Endothelial cell of umbilical vein (primary cell): ENCODE measurements at regions not wholly inside any gene's neighbourhood (a gene's known extent, or its start where the extent isn't known, plus 50 kb on each side); places are given as distances from the start of the nearest gene placed in this dataset.

Source experiments
- BruUV-seq: library from RNA; stranded (reverse); fragments of 400-500 nt; replicated peaks from 2 replicates; lab custom pipeline; 2021; lab: Mats Ljungman, UMichigan
- CTCF ChIA-PET: fragments of 300-600, 350-600 bp; sonication (Branson Sonifier 250); formaldehyde crosslinking; loops from one replicate; lab custom pipeline; 2021; ENCODE audit warnings: antibody characterized with exemption, inconsistent platforms; lab: Charles Lee
- POLR2A ChIA-PET: fragments of 300-600, 350-600 bp; sonication (Branson Sonifier 250); formaldehyde crosslinking; loops from one replicate; lab custom pipeline; 2021; ENCODE audit warnings: antibody characterized with exemption, inconsistent platforms; lab: Charles Lee
- DNase-seq: peaks from one replicate; pipeline ENCODE4 v3.0.0-alpha.2; 2011; ENCODE audit warnings: low read depth, low spot score
- FAIRE-seq: peaks from 2 replicates; lab custom pipeline; 2011; peaks lifted over from hg19 to GRCh38; lab: Jason Lieb, UNC
- H2AFZ ChIP-seq: 2 replicates; pipeline ENCODE4 v1.6.0; 2012; ENCODE audit warnings: low read depth, low read length, control low read depth, inconsistent platforms
- H3K27ac ChIP-seq: 2 replicates; pipeline ENCODE4 v1.5.1; 2011; ENCODE audit warnings: low read depth, mild to moderate bottlenecking, control low read depth, low read length, moderate library complexity; ENCODE audit not compliant: insufficient read depth
- H3K27me3 ChIP-seq, 2 experiments: 2 replicates each; pipeline versions ENCODE4 v1.6.0 to v1.6.1; 2011; ENCODE audit warnings: low read length in 2 of 2, mixed read lengths in 1 of 2; ENCODE audit not compliant: control insufficient read depth in 2 of 2, insufficient read depth in 2 of 2
- H3K36me3 ChIP-seq, 2 experiments: 2 replicates in 1 of 2; 3 replicates in 1 of 2; pipeline ENCODE4 v1.5.1; 2011; ENCODE audit warnings: low read length in 2 of 2, mild to moderate bottlenecking in 1 of 2, moderate library complexity in 1 of 2; ENCODE audit not compliant: control insufficient read depth in 2 of 2, insufficient read depth in 2 of 2; ENCODE audit errors: extremely low read depth in 1 of 2
- H3K4me1 ChIP-seq: 3 replicates; pipeline ENCODE4 v1.5.1; 2011; ENCODE audit warnings: mild to moderate bottlenecking, low read length; ENCODE audit not compliant: control insufficient read depth, insufficient read depth; ENCODE audit errors: extremely low read depth
- H3K4me2 ChIP-seq: 2 replicates; pipeline ENCODE4 v1.6.1; 2011; ENCODE audit warnings: low read length, control low read depth, mixed read lengths; ENCODE audit not compliant: insufficient read depth
- H3K4me3 ChIP-seq, 3 experiments: fragments of 200-600 bp in 1 of 3; sonication (generic), shearing (Covaris generic) in 1 of 3; replicated peaks in 1 of 3; 2 replicates each; pipeline ENCODE4 v1.5.1; 2011 to 2016; ENCODE audit warnings: control low read depth in 3 of 3, low read length in 3 of 3, mild to moderate bottlenecking in 2 of 3, inconsistent platforms in 1 of 3, low read depth in 1 of 3, moderate library complexity in 1 of 3; ENCODE audit not compliant: insufficient read depth in 1 of 3
- H3K79me2 ChIP-seq: 2 replicates; pipeline ENCODE4 v1.6.0; 2012; ENCODE audit warnings: low read length, inconsistent platforms; ENCODE audit not compliant: control insufficient read depth, insufficient read depth
- H3K9ac ChIP-seq: replicated peaks from 2 replicates; pipeline ENCODE3; 2011; ENCODE audit warnings: low read length, control low read depth; ENCODE audit not compliant: insufficient read depth; ENCODE audit errors: extremely low read depth
- H3K9me1 ChIP-seq: replicated peaks from 3 replicates; pipeline ENCODE4 v1.6.0; 2011; ENCODE audit warnings: mild to moderate bottlenecking, low read length; ENCODE audit not compliant: control insufficient read depth, insufficient read depth; ENCODE audit errors: extremely low read depth
- H3K9me3 ChIP-seq: replicated peaks from 2 replicates; pipeline ENCODE4 v1.5.1; 2012; ENCODE audit warnings: low read length, inconsistent platforms; ENCODE audit not compliant: control insufficient read depth, insufficient read depth
- H4K20me1 ChIP-seq: replicated peaks from 2 replicates; pipeline ENCODE3; 2011; ENCODE audit warnings: mild to moderate bottlenecking, low read length; ENCODE audit not compliant: control insufficient read depth, insufficient read depth; ENCODE audit errors: extremely low read depth
- CTCF ChIP-seq, 2 donors: IDR thresholded peaks; 1 replicate in 1 of 2; 2 replicates in 1 of 2; pipeline ENCODE4 v1.5.1; 2011; ENCODE audit warnings: low read length in 2 of 2, mild to moderate bottlenecking in 2 of 2, moderate library complexity in 2 of 2, control low read depth in 1 of 2, inconsistent platforms in 1 of 2, low read depth in 1 of 2; ENCODE audit not compliant: insufficient read depth in 1 of 2; ENCODE audit errors: extremely low read depth in 1 of 2
- EZH2 ChIP-seq: IDR thresholded peaks from 2 replicates; pipeline ENCODE4 v1.6.1; 2012; ENCODE audit warnings: borderline replicate concordance, low read depth, mild to moderate bottlenecking, moderate library complexity, low read length, inconsistent platforms; ENCODE audit not compliant: severe bottlenecking
- FOS ChIP-seq: IDR thresholded peaks from 2 replicates; pipeline ENCODE4 v1.6.1; 2011; ENCODE audit warnings: mild to moderate bottlenecking, low read length, moderate library complexity, borderline replicate concordance; ENCODE audit not compliant: insufficient read depth
- GATA2 ChIP-seq: IDR thresholded peaks from 2 replicates; pipeline ENCODE4 v1.7.0; 2011; ENCODE audit warnings: low read depth, mild to moderate bottlenecking, moderate library complexity, mixed read lengths, low read length; ENCODE audit not compliant: insufficient read length, insufficient read depth
- JUN ChIP-seq: IDR thresholded peaks from 2 replicates; pipeline ENCODE4 v1.6.1; 2011; ENCODE audit warnings: borderline replicate concordance, low read depth; ENCODE audit not compliant: insufficient read length, insufficient read depth
- MAX ChIP-seq: IDR thresholded peaks from 2 replicates; pipeline ENCODE4 v1.6.1; 2011; ENCODE audit not compliant: insufficient read depth, insufficient read length
- MYC ChIP-seq: IDR thresholded peaks from one replicate; pipeline ENCODE4 v1.6.1; 2011; ENCODE audit warnings: mild to moderate bottlenecking, low read depth, low read length
- POLR2A ChIP-seq: IDR thresholded peaks from 2 replicates; pipeline ENCODE4 v1.6.1; 2012; ENCODE audit warnings: low read depth, mild to moderate bottlenecking, control low read depth, low read length
- POLR2AphosphoS5 ChIP-seq: IDR thresholded peaks from 2 replicates; pipeline ENCODE4 v1.6.1; 2012; ENCODE audit warnings: low read depth, mild to moderate bottlenecking, control low read depth, low read length, moderate library complexity; ENCODE audit not compliant: insufficient read depth
- dilution Hi-C: fragments of 300-500 bp; cut with MboI; formaldehyde crosslinking; loops from one replicate; pipeline ENCODE4 v1.15.0; 2019; ENCODE audit warnings: low sequenced_read_pairs; ENCODE audit not compliant: extremely low pct_ligation_motif_present
- intact Hi-C: fragments of 100-400 bp; cut with micrococcal nuclease; formaldehyde crosslinking; loops from one replicate; pipeline ENCODE4 v1.10.0; 2022

GRCh38 chr3:4904811-4905695 is 74.2 kb upstream of the BHLHE40 start:
- dilution Hi-C loops = no loop called here
- Histone ChIP-seq H3K27ac (no peak overlapping the region), H3K4me3 (no peak overlapping the region), H2AFZ (no peak overlapping the region), H3K79me2 (no peaks in the 10 kb centered on the region), H3K4me1 (peaks cover 4% of the 10 kb centered on the region), H3K9me3 (no peaks in the 10 kb centered on the region), H3K36me3 (no peaks in the 10 kb centered on the region), H3K9ac (no peak overlapping the region), H3K9me1 (no peaks in the 10 kb centered on the region), H4K20me1 (no peaks in the 10 kb centered on the region), H3K27me3 (peaks cover 0 to 3% of the 10 kb centered on the region in 2 experiments), H3K4me2 (no peak overlapping the region)
- no TSS peak for BruUV-seq
- ChIA-PET POLR2A (no interaction called here), CTCF (interaction anchor here (1.0 to 1.2 kb wide), 3 partner anchors 9 to 184 kb away, joined by 3 to 4 read pairs (median 4); no protein-coding TSS in a partner anchor)
- DNase-seq (peak; percentile 21), FAIRE-seq (peak; percentile 12)
- no peak for TF ChIP-seq GATA2
- TF ChIP-seq CTCF (IDR thresholded peaks at IDR 0.05; ENCODE audit: extremely low read depth in 1 of 2, insufficient read depth in 1 of 2, low read depth in 1 of 2, low read length in 2 of 2) = no peak
- TF ChIP-seq MYC = no peak
- no peak for TF ChIP-seq FOS
- no peak for TF ChIP-seq EZH2
- no peak for TF ChIP-seq MAX
- no peak for TF ChIP-seq JUN
- TF ChIP-seq POLR2AphosphoS5 = no peak
- TF ChIP-seq POLR2A = no peak
- intact Hi-C loops = no loop called here
